H1 (cell line): ENCODE measurements at regions not wholly inside any gene's neighbourhood (a gene's known extent, or its start where the extent isn't known, plus 50 kb on each side); places are given as distances from the start of the nearest gene placed in this dataset.

Source experiments
- CTCF ChIA-PET: fragments of 300-600 bp; sonication (Branson Sonifier 250); formaldehyde crosslinking; loops from one replicate; lab custom pipeline; 2021; ENCODE audit not compliant: partially characterized antibody; lab: Charles Lee
- POLR2A ChIA-PET: fragments of 300-600 bp; sonication (Branson Sonifier 250); formaldehyde crosslinking; loops from one replicate; lab custom pipeline; 2021; ENCODE audit warnings: inconsistent platforms; ENCODE audit not compliant: partially characterized antibody; lab: Charles Lee
- DNase-seq, 2 experiments: peaks; one replicate each; pipeline versions ENCODE4 v3.0.0 to v3.0.0-alpha.2; 2010 to 2022; ENCODE audit warnings: low spot score in 2 of 2, low read depth in 1 of 2, mixed read lengths in 1 of 2
- FAIRE-seq: peaks from 2 replicates; lab custom pipeline; 2011; peaks lifted over from hg19 to GRCh38; lab: Jason Lieb, UNC
- H2AFZ ChIP-seq: 2 replicates; pipeline ENCODE4 v1.8.1; 2012; ENCODE audit warnings: low read length, inconsistent platforms
- H2AK5ac ChIP-seq: 2 replicates; pipeline ENCODE4 v1.6.1; 2013; ENCODE audit warnings: low read depth, low read length
- H2BK120ac ChIP-seq: replicated peaks from 2 replicates; pipeline ENCODE3; 2013; ENCODE audit warnings: low read depth, low read length, inconsistent platforms
- H2BK12ac ChIP-seq: 2 replicates; pipeline ENCODE4 v1.6.1; 2013; ENCODE audit warnings: low read depth, low read length
- H2BK15ac ChIP-seq: 2 replicates; pipeline ENCODE4 v1.6.1; 2013; ENCODE audit warnings: low read length
- H2BK20ac ChIP-seq: 2 replicates; pipeline ENCODE4 v1.6.1; 2013; ENCODE audit warnings: low read length
- H2BK5ac ChIP-seq: 2 replicates; pipeline ENCODE4 v1.6.1; 2013; ENCODE audit warnings: low read depth, low read length
- H3K14ac ChIP-seq: 2 replicates; pipeline ENCODE4 v1.6.1; 2013; ENCODE audit warnings: inconsistent platforms; ENCODE audit not compliant: insufficient read length
- H3K18ac ChIP-seq: 2 replicates; pipeline ENCODE4 v1.6.1; 2013; ENCODE audit warnings: low read length; ENCODE audit errors: extremely low read depth
- H3K23ac ChIP-seq: 2 replicates; pipeline ENCODE4 v1.6.1; 2013; ENCODE audit warnings: inconsistent platforms; ENCODE audit not compliant: insufficient read length
- H3K23me2 ChIP-seq: 2 replicates; pipeline ENCODE4 v1.6.1; 2013; ENCODE audit warnings: low read depth, low read length
- H3K27ac ChIP-seq: 2 replicates; pipeline ENCODE4 v1.6.1; 2011; ENCODE audit warnings: low read depth, low read length, inconsistent platforms
- H3K27me3 ChIP-seq, 4 experiments: replicated peaks in 1 of 4; 1 replicate in 1 of 4; 2 replicates in 3 of 4; pipeline versions ENCODE4 v1.6.1 to v1.8.1; 2011 to 2013; ENCODE audit warnings: low read length in 3 of 4, mild to moderate bottlenecking in 3 of 4, inconsistent platforms in 2 of 4, mixed read lengths in 2 of 4, moderate library complexity in 1 of 4; ENCODE audit not compliant: control insufficient read depth in 3 of 4, insufficient read depth in 3 of 4; ENCODE audit errors: extremely low read depth in 1 of 4
- H3K36me3 ChIP-seq, 4 experiments: 2 replicates each; pipeline versions ENCODE4 v1.6.1 to v1.8.1; 2011 to 2013; ENCODE audit warnings: mild to moderate bottlenecking in 4 of 4, low read length in 3 of 4, moderate library complexity in 2 of 4, control low read depth in 1 of 4, inconsistent platforms in 1 of 4; ENCODE audit not compliant: insufficient read depth in 4 of 4, control insufficient read depth in 2 of 4
- H3K4ac ChIP-seq: replicated peaks from 2 replicates; pipeline ENCODE3; 2013; ENCODE audit warnings: low read length, low read depth, mixed read lengths, inconsistent platforms; ENCODE audit not compliant: insufficient read length
- H3K4me1 ChIP-seq, 4 experiments: replicated peaks in 1 of 4; 1 replicate in 1 of 4; 2 replicates in 3 of 4; pipeline versions ENCODE4 v1.6.1 to v1.8.1; 2011 to 2013; ENCODE audit warnings: low read length in 3 of 4, inconsistent platforms in 2 of 4, mixed read lengths in 1 of 4; ENCODE audit not compliant: insufficient read depth in 4 of 4, control insufficient read depth in 3 of 4
- H3K4me2 ChIP-seq, 2 experiments: 2 replicates each; pipeline versions ENCODE4 v1.6.1 to v1.8.1; 2011 to 2013; ENCODE audit warnings: low read depth in 2 of 2, low read length in 2 of 2, control low read depth in 1 of 2, inconsistent platforms in 1 of 2, mild to moderate bottlenecking in 1 of 2; ENCODE audit not compliant: insufficient read depth in 1 of 2
- H3K4me3 ChIP-seq, 4 experiments: fragments of 200-600, 300-600 bp in 1 of 4; sonication (generic), shearing (Covaris generic), sonication (Bioruptor Twin) in 1 of 4; 2 replicates each; pipeline versions ENCODE4 v1.5.1 to v1.8.1; 2011 to 2016; ENCODE audit warnings: low read length in 4 of 4, low read depth in 3 of 4, control low read depth in 2 of 4, inconsistent platforms in 2 of 4, mild to moderate bottlenecking in 2 of 4, mixed read lengths in 1 of 4, moderate library complexity in 1 of 4; ENCODE audit not compliant: insufficient read depth in 2 of 4; ENCODE audit errors: extremely low read depth in 1 of 4
- H3K56ac ChIP-seq: replicated peaks from 2 replicates; pipeline ENCODE3; 2013; ENCODE audit warnings: low read depth, mild to moderate bottlenecking, mixed read lengths, low read length, inconsistent platforms; ENCODE audit not compliant: insufficient read length
- H3K79me1 ChIP-seq: 2 replicates; pipeline ENCODE4 v1.6.1; 2013; ENCODE audit warnings: low read depth, low read length, control low read depth
- H3K79me2 ChIP-seq, 2 experiments: 2 replicates each; pipeline versions ENCODE4 v1.6.1 to v1.8.1; 2012 to 2013; ENCODE audit warnings: low read length in 2 of 2, mild to moderate bottlenecking in 2 of 2, inconsistent platforms in 1 of 2; ENCODE audit not compliant: insufficient read depth in 2 of 2, control insufficient read depth in 1 of 2
- H3K9ac ChIP-seq, 4 experiments: replicated peaks in 1 of 4; 1 replicate in 1 of 4; 2 replicates in 3 of 4; pipeline versions ENCODE4 v1.6.1 to v1.8.1; 2011 to 2013; ENCODE audit warnings: low read depth in 3 of 4, low read length in 3 of 4, control low read depth in 2 of 4, mild to moderate bottlenecking in 2 of 4, moderate library complexity in 2 of 4, inconsistent platforms in 1 of 4; ENCODE audit errors: extremely low read depth in 1 of 4
- H3K9me3 ChIP-seq, 2 experiments: 2 replicates each; pipeline versions ENCODE4 v1.6.1 to v1.8.1; 2012 to 2013; ENCODE audit warnings: mild to moderate bottlenecking in 2 of 2, moderate library complexity in 2 of 2, control low read depth in 1 of 2, inconsistent platforms in 1 of 2, low read depth in 1 of 2, low read length in 1 of 2, mixed read lengths in 1 of 2; ENCODE audit not compliant: insufficient read depth in 2 of 2
- H4K20me1 ChIP-seq, 2 experiments: replicated peaks in 1 of 2; 2 replicates each; pipeline versions ENCODE3 to v1.8.1; 2011 to 2013; ENCODE audit warnings: inconsistent platforms in 2 of 2, low read length in 2 of 2, mild to moderate bottlenecking in 1 of 2; ENCODE audit not compliant: insufficient read depth in 2 of 2, control insufficient read depth in 1 of 2
- H4K5ac ChIP-seq: 2 replicates; pipeline ENCODE4 v1.6.1; 2013; ENCODE audit warnings: low read length, low read depth, mixed read lengths, inconsistent platforms; ENCODE audit not compliant: insufficient read length
- H4K8ac ChIP-seq: 2 replicates; pipeline ENCODE4 v1.8.0; 2013; ENCODE audit warnings: mild to moderate bottlenecking, moderate library complexity, low read length, inconsistent platforms; ENCODE audit not compliant: insufficient read depth; ENCODE audit errors: extremely low read depth
- H4K91ac ChIP-seq: replicated peaks from 2 replicates; pipeline ENCODE3; 2013; ENCODE audit warnings: low read length, mixed read lengths, inconsistent platforms; ENCODE audit not compliant: insufficient read length
- BCL11A ChIP-seq, 2 experiments: IDR thresholded peaks; one replicate each; pipeline ENCODE4 v1.6.1; 2011; ENCODE audit warnings: low read depth in 2 of 2, low read length in 2 of 2, mild to moderate bottlenecking in 2 of 2
- CBX5 ChIP-seq: fragments of 300-800, 300-1000 bp; sonication (generic); IDR thresholded peaks from 2 replicates; pipeline ENCODE4 v1.7.1; 2016; ENCODE audit warnings: antibody characterized with exemption, low read length, low read depth
- HDAC2 ChIP-seq, 2 experiments: fragments of 300-600 bp in 1 of 2; sonication (generic) in 1 of 2; IDR thresholded peaks; 2 replicates each; pipeline ENCODE4 v1.6.1; 2011 to 2012; ENCODE audit warnings: low read depth in 2 of 2, low read length in 2 of 2, mild to moderate bottlenecking in 2 of 2, moderate library complexity in 2 of 2, borderline replicate concordance in 1 of 2, inconsistent platforms in 1 of 2
- POU5F1 ChIP-seq: IDR thresholded peaks from 2 replicates; pipeline ENCODE4 v1.6.1; 2011; ENCODE audit warnings: low read depth, mild to moderate bottlenecking, low read length, moderate library complexity
- RNF2 ChIP-seq: fragments of 200-900, 300-1000 bp; sonication (generic); IDR thresholded peaks from 2 replicates; pipeline ENCODE4 v1.7.1; 2016; ENCODE audit warnings: borderline replicate concordance, low read depth, mild to moderate bottlenecking, antibody characterized with exemption, low read length; ENCODE audit not compliant: poor library complexity, severe bottlenecking; ENCODE audit errors: missing control alignments
- WGBS, 2 experiments: shearing (Covaris generic) in 1 of 2; methylation state at CpG; one replicate each; pipeline versions ENCODE4 v1.1.6 to v1.1.7; 2013 to 2015; ENCODE audit warnings: low lambda C conversion rate in 2 of 2, mixed read lengths in 2 of 2, inconsistent platforms in 1 of 2, low coverage in 1 of 2, missing lambda C conversion rate in 1 of 2; ENCODE audit not compliant: insufficient replicate concordance in 2 of 2, insufficient coverage in 1 of 2, insufficient read length in 1 of 2; ENCODE audit errors: extremely low coverage in 1 of 2, missing lambda C conversion rate in 1 of 2; 5-methylcytosine and 5-hydroxymethylcytosine counted together

DNA sequence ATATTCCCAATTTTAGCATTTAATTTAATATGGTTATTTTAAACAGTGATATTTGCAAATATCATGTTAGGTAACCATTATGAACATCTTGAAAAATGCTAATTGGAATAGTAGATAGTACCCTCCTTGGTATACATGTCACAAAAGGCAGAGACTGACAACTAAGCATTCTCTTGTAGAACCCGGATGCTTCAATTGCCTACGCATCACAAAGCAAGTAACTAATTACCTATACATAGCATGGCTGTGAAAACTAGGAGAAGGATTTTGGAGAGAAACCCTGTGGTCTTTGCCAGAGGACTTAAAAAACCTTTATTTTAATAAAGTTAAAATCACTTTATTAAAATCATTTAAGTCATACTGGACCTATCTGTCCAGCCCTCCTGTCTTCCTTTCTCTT is 764.1 kb upstream of the TENM3 start:
- Histone ChIP-seq H2BK120ac (no peak overlapping the region), H2BK15ac (no peak overlapping the region), H3K9ac (no peak overlapping the region), H2AK5ac (no peak overlapping the region), H3K36me3 (no peaks in the 10 kb centered on the region), H2BK20ac (no peak overlapping the region), H3K4ac (no peak overlapping the region), H4K20me1 (no peaks in the 10 kb centered on the region), H4K5ac (no peak overlapping the region), H3K27me3 (no peaks in the 10 kb centered on the region), H3K23ac (no peak overlapping the region), H3K23me2 (no peaks in the 10 kb centered on the region), H2AFZ (no peak overlapping the region), H2BK12ac (no peak overlapping the region), H3K14ac (no peak overlapping the region), H3K18ac (no peak overlapping the region), H4K8ac (no peak overlapping the region), H3K4me2 (no peak overlapping the region), H3K9me3 (no peaks in the 10 kb centered on the region), H3K4me1 (peaks cover 1 to 5% (median 4%) of the 10 kb centered on the region in 4 experiments; a peak in 4 of 7 replicates), H4K91ac (no peak overlapping the region), H3K4me3 (peak overlapping the region in 1 of 4 experiments; percentile 2; a peak in 1 of 8 replicates), H2BK5ac (no peak overlapping the region), H3K79me1 (no peaks in the 10 kb centered on the region), H3K56ac (no peak overlapping the region), H3K79me2 (no peaks in the 10 kb centered on the region), H3K27ac (no peak overlapping the region)
- FAIRE-seq (peak; percentile 62), DNase-seq (no peak)
- TF ChIP-seq POU5F1 (peak; percentile 79; the same call in 1 of the 2 replicates), RNF2 (no peak), CBX5 (no peak), BCL11A (IDR thresholded peaks at IDR 0.05; ENCODE audit: low read depth in 2 of 2, low read length in 2 of 2) (peak in 1 of 2 experiments; percentile 18), HDAC2 (IDR thresholded peaks at IDR 0.05; ENCODE audit: borderline replicate concordance in 1 of 2, low read depth in 2 of 2, low read length in 2 of 2) (no peak)
- WGBS, 2 experiments: 23% methylated on average over 2 of the region's 2 CpGs; no CpG with 5 or more reads in 1 of the 2 experiments
- CTCF ChIA-PET: interaction anchor here (0.6 kb wide), 1 partner anchor 548 kb away, joined by 3 read pairs; no protein-coding TSS in a partner anchor
- POLR2A ChIA-PET: no interaction called here
